HCT116 (cell line): ENCODE measurements at regions not wholly inside any gene's neighbourhood (a gene's known extent, or its start where the extent isn't known, plus 50 kb on each side); places are given as distances from the start of the nearest gene placed in this dataset.

ENCODE experiments used
- ATAC-seq: fragments of 200-7000 bp; cut with Tn5 transposase; 2 replicates; pipeline ENCODE4 v1.9.1; 2020; ENCODE audit warnings: mild to moderate bottlenecking, moderate library complexity
- BruUV-seq: library from RNA; stranded (reverse); fragments of 400-500 nt; replicated peaks from 2 replicates; lab custom pipeline; 2021; lab: Mats Ljungman, UMichigan
- CTCF ChIA-PET: fragments of 300-600 bp; sonication (Branson Sonifier 250); formaldehyde crosslinking; loops from one replicate; lab custom pipeline; 2021; ENCODE audit warnings: antibody characterized with exemption; lab: Charles Lee
- POLR2A ChIA-PET: fragments of 300-600, 350-600 bp; sonication (Branson Sonifier 250); formaldehyde crosslinking; loops from one replicate; lab custom pipeline; 2021; ENCODE audit warnings: antibody characterized with exemption; lab: Charles Lee
- RAD21 ChIA-PET, 2 experiments: fragments of 300-600 bp; sonication (Branson Sonifier 250); formaldehyde crosslinking; loops; one replicate each; lab custom pipeline; 2023; ENCODE audit warnings: low total read pairs in 2 of 2; ENCODE audit not compliant: uncharacterized antibody in 2 of 2, unreplicated experiment in 2 of 2, low non-redundant PET in 1 of 2; lab: Charles Lee
- DNase-seq: peaks from one replicate; pipeline ENCODE4 v3.0.0-alpha.2; 2010; ENCODE audit warnings: low read depth, low spot score
- H2AFZ ChIP-seq: fragments of 200-600 bp; shearing (Covaris generic), sonication (generic); 2 replicates; pipeline ENCODE4 v1.6.1; 2017; ENCODE audit warnings: low read depth, mixed run types, mixed read lengths, antibody characterized with exemption, low read length; ENCODE audit not compliant: poor library complexity, severe bottlenecking
- H3K27ac ChIP-seq: 2 replicates; pipeline ENCODE4 v1.5.1; 2012; ENCODE audit warnings: low read depth, low read length
- H3K27me3 ChIP-seq: fragments of 200-600 bp; sonication (generic); 2 replicates; pipeline ENCODE4 v1.6.1; 2016; ENCODE audit warnings: mixed run types, low read length, mixed read lengths; ENCODE audit not compliant: insufficient read depth
- H3K36me3 ChIP-seq, 2 experiments: fragments of 200-500 bp in 1 of 2; fragments of 200-600 bp in 1 of 2; sonication (Bioruptor generic) in 1 of 2; sonication (generic) in 1 of 2; 2 replicates each; pipeline versions ENCODE4 v1.5.1 to v1.6.1; 2014 to 2016; ENCODE audit warnings: low read length in 2 of 2, inconsistent platforms in 1 of 2, mixed read lengths in 1 of 2, mixed run types in 1 of 2; ENCODE audit not compliant: insufficient read depth in 2 of 2, control insufficient read depth in 1 of 2
- H3K4me1 ChIP-seq, 2 experiments: fragments of 200-600 bp in 1 of 2; sonication (generic) in 1 of 2; 2 replicates each; pipeline versions ENCODE4 v1.5.1 to v1.6.1; 2012 to 2017; ENCODE audit warnings: low read length in 2 of 2, inconsistent platforms in 1 of 2, mild to moderate bottlenecking in 1 of 2, mixed read lengths in 1 of 2, mixed run types in 1 of 2, moderate library complexity in 1 of 2; ENCODE audit not compliant: insufficient read depth in 2 of 2, control insufficient read depth in 1 of 2
- H3K4me2 ChIP-seq: fragments of 200-600 bp; sonication (generic); 2 replicates; pipeline ENCODE4 v1.6.1; 2017; ENCODE audit warnings: mixed run types, low read length, mixed read lengths
- H3K4me3 ChIP-seq, 2 experiments: fragments of 200-600 bp in 1 of 2; sonication (generic) in 1 of 2; replicated peaks in 1 of 2; 2 replicates each; pipeline ENCODE4 v1.5.1; 2011 to 2016; ENCODE audit warnings: low read length in 2 of 2, control low read depth in 1 of 2, low read depth in 1 of 2, mild to moderate bottlenecking in 1 of 2, mixed read lengths in 1 of 2, mixed run types in 1 of 2
- H3K79me2 ChIP-seq: fragments of 200-600 bp; sonication (generic); 2 replicates; pipeline ENCODE4 v1.6.1; 2017; ENCODE audit warnings: mild to moderate bottlenecking, mixed run types, low read length, moderate library complexity, mixed read lengths; ENCODE audit not compliant: insufficient read depth
- H3K9ac ChIP-seq: fragments of 200-600 bp; sonication (generic); 2 replicates; pipeline ENCODE4 v1.6.1; 2016; ENCODE audit warnings: low read length, mixed read lengths
- H3K9me2 ChIP-seq: fragments of 200-600 bp; sonication (generic), shearing (Covaris generic); 2 replicates; pipeline ENCODE4 v1.6.1; 2017; ENCODE audit warnings: mixed run types, mild to moderate bottlenecking, moderate library complexity; ENCODE audit not compliant: insufficient read depth
- H3K9me3 ChIP-seq, 2 experiments: fragments of 200-500 bp in 1 of 2; fragments of 200-600 bp in 1 of 2; sonication (Bioruptor generic) in 1 of 2; sonication (generic) in 1 of 2; 2 replicates each; pipeline ENCODE4 v1.6.1; 2014 to 2017; ENCODE audit warnings: low read length in 2 of 2, mixed read lengths in 2 of 2, inconsistent platforms in 1 of 2, low read depth in 1 of 2, mild to moderate bottlenecking in 1 of 2, mixed run types in 1 of 2, moderate library complexity in 1 of 2; ENCODE audit not compliant: control insufficient read depth in 1 of 2, insufficient read depth in 1 of 2
- H4K20me1 ChIP-seq: fragments of 200-600 bp; sonication (generic), shearing (Covaris generic); 2 replicates; pipeline ENCODE4 v1.6.1; 2017; ENCODE audit warnings: mixed run types, mild to moderate bottlenecking, moderate library complexity; ENCODE audit not compliant: insufficient read depth
- EGR1 ChIP-seq: IDR thresholded peaks from 2 replicates; pipeline ENCODE4 v1.6.1; 2012; ENCODE audit warnings: low read depth
- EZH2 ChIP-seq: fragments of 200-600 bp; sonication (generic); IDR thresholded peaks from 2 replicates; pipeline ENCODE4 v1.6.1; 2017; ENCODE audit warnings: antibody characterized with exemption, mixed run types
- POLR2A ChIP-seq: IDR thresholded peaks from 2 replicates; pipeline ENCODE4 v1.7.0; 2011; ENCODE audit warnings: borderline replicate concordance; ENCODE audit not compliant: insufficient read depth, insufficient read length; ENCODE audit errors: extremely low read depth
- POLR2AphosphoS5 ChIP-seq: IDR thresholded peaks from 2 replicates; pipeline ENCODE4 v1.6.1; 2011; ENCODE audit warnings: mild to moderate bottlenecking, low read depth, low read length, moderate library complexity
- SIN3A ChIP-seq: IDR thresholded peaks from 2 replicates; pipeline ENCODE4 v1.6.1; 2012; ENCODE audit warnings: low read depth
- SP1 ChIP-seq: IDR thresholded peaks from 2 replicates; pipeline ENCODE4 v1.6.1; 2012; ENCODE audit warnings: low read depth
- TCF7L2 ChIP-seq: IDR thresholded peaks from 2 replicates; pipeline ENCODE4 v1.7.0; 2011; ENCODE audit warnings: borderline replicate concordance, inconsistent platforms; ENCODE audit not compliant: insufficient read depth, insufficient read length; ENCODE audit errors: extremely low read depth
- YY1 ChIP-seq: IDR thresholded peaks from 2 replicates; pipeline ENCODE4 v1.6.1; 2011; ENCODE audit warnings: low read length, low read depth, moderate library complexity, mild to moderate bottlenecking; ENCODE audit not compliant: insufficient replicate concordance; ENCODE audit errors: extremely low read depth
- ZNF274 ChIP-seq: fragments of 200-500 bp; sonication (Bioruptor generic); IDR thresholded peaks from 2 replicates; pipeline ENCODE4 v1.6.1; 2014; ENCODE audit warnings: mild to moderate bottlenecking, low read depth, low read length, inconsistent platforms
- intact Hi-C: fragments of 100-400 bp; cut with micrococcal nuclease; formaldehyde crosslinking; loops from 2 replicates; pipeline ENCODE4 v1.10.0; 2022

- Histone ChIP-seq H3K9me3 (no peaks in the 10 kb centered on the region), H3K79me2 (no peaks in the 10 kb centered on the region), H3K9ac (no peak overlapping the region), H4K20me1 (no peaks in the 10 kb centered on the region), H3K27me3 (peaks cover 14% of the 10 kb centered on the region; the same call in 1 of the 2 replicates), H3K27ac (no peak overlapping the region), H3K4me2 (no peak overlapping the region), H3K4me3 (no peak overlapping the region), H3K4me1 (peaks cover 7 to 8% of the 10 kb centered on the region in 2 experiments; a peak in 3 of 4 replicates), H2AFZ (no peak overlapping the region), H3K36me3 (no peaks in the 10 kb centered on the region), H3K9me2 (no peaks in the 10 kb centered on the region)
- TF ChIP-seq SP1 (no peak; the same call in 1 of the 2 replicates), ZNF274 (no peak), YY1 (no peak), EZH2 (no peak)
- CTCF ChIA-PET: interaction anchor here (1.0 to 1.2 kb wide), 2 partner anchors 433 to 688 kb away, joined by 3 to 4 read pairs; no protein-coding TSS in a partner anchor
- POLR2A ChIA-PET: no interaction called here
- RAD21 ChIA-PET: no interaction called here
- no TSS peak for BruUV-seq
- no peak for ATAC-seq
- no peak for DNase-seq
- intact Hi-C loops: no loop called here
Observed at GRCh38 chr18:48460929-48461583, 51.9 kb upstream of the ZBTB7C start.

- ChIA-PET CTCF (interaction anchor here (1.3 kb wide), 1 partner anchor 229 kb away, joined by 3 read pairs; no protein-coding TSS in a partner anchor), RAD21 (no interaction called here), POLR2A (no interaction called here)
- Histone ChIP-seq H3K36me3 (no peaks in the 10 kb centered on the region), H3K27ac (no peak overlapping the region), H3K4me2 (no peak overlapping the region), H3K27me3 (peaks cover 13% of the 10 kb centered on the region; the same call in 1 of the 2 replicates), H2AFZ (no peak overlapping the region), H3K9me3 (no peaks in the 10 kb centered on the region), H4K20me1 (no peaks in the 10 kb centered on the region), H3K9ac (no peak overlapping the region), H3K4me1 (peaks cover 14 to 15% of the 10 kb centered on the region in 2 experiments; a peak in 3 of 4 replicates), H3K4me3 (no peak overlapping the region), H3K79me2 (no peaks in the 10 kb centered on the region), H3K9me2 (no peaks in the 10 kb centered on the region)
- BruUV-seq: no TSS peak
- intact Hi-C loops: no loop called here
- DNase-seq (no peak), ATAC-seq (no peak)
- TF ChIP-seq ZNF274 (no peak), TCF7L2 (no peak), SIN3A (no peak), EGR1 (no peak), POLR2AphosphoS5 (no peak), POLR2A (no peak)
Observed at GRCh38 chr18:48459465-48459864, 50.3 kb upstream of the ZBTB7C start.
